GM12878 (cell line): ENCODE measurements at regions not wholly inside any gene's neighbourhood (a gene's known extent, or its start where the extent isn't known, plus 50 kb on each side); places are given as distances from the start of the nearest gene placed in this dataset.

Experiments used
- ATAC-seq: fragments of 200-7000 bp; cut with Tn5 transposase; 3 replicates; pipeline ENCODE4 v1.9.1; 2020; ENCODE audit warnings: mild to moderate bottlenecking, moderate library complexity
- BruUV-seq: library from RNA; stranded (reverse); fragments of 400-500 nt; replicated peaks from 2 replicates; lab custom pipeline; 2021; lab: Mats Ljungman, UMichigan
- CTCF ChIA-PET: fragments of 300-600 bp; sonication (Branson Sonifier 250); formaldehyde crosslinking; extraction: SDS; loops from one replicate; lab custom pipeline; 2021; ENCODE audit warnings: inconsistent platforms; lab: Yijun Ruan, JAX
- POLR2A ChIA-PET: fragments of 350-600 bp; formaldehyde crosslinking; extraction: SDS; loops from one replicate; lab custom pipeline; 2021; ENCODE audit warnings: inconsistent platforms; lab: Charles Lee
- RAD21 ChIA-PET: fragments of 300-600 bp; sonication (Branson Sonifier 250); formaldehyde crosslinking; loops from one replicate; lab custom pipeline; 2023; ENCODE audit warnings: antibody characterized with exemption; ENCODE audit not compliant: unreplicated experiment; lab: Charles Lee
- SMC1A ChIA-PET: fragments of 300-600 bp; sonication (Branson Sonifier 250); formaldehyde crosslinking; loops from one replicate; lab custom pipeline; 2023; ENCODE audit not compliant: unreplicated experiment, uncharacterized antibody; lab: Charles Lee
- DNase-seq: peaks from one replicate; pipeline ENCODE4 v3.0.0-alpha.2; 2011; ENCODE audit warnings: low read depth, low spot score
- FAIRE-seq: peaks from 3 replicates; lab custom pipeline; 2011; peaks lifted over from hg19 to GRCh38; lab: Jason Lieb, UNC
- H2AFZ ChIP-seq: 2 replicates; pipeline ENCODE4 v1.6.0; 2011; ENCODE audit warnings: low read depth, low read length, control low read depth; ENCODE audit not compliant: control insufficient read depth
- H3K27ac ChIP-seq: 2 replicates; pipeline ENCODE4 v1.5.1; 2011; ENCODE audit warnings: control low read depth; ENCODE audit not compliant: control insufficient read depth, insufficient read depth
- H3K27me3 ChIP-seq, 2 experiments: replicated peaks in 1 of 2; 2 replicates each; pipeline versions ENCODE4 v1.6.0 to v1.6.1; 2011; ENCODE audit warnings: low read length in 1 of 2; ENCODE audit not compliant: control insufficient read depth in 2 of 2, insufficient read depth in 2 of 2
- H3K36me3 ChIP-seq, 2 experiments: 2 replicates each; pipeline ENCODE4 v1.5.1; 2011; ENCODE audit warnings: low read length in 1 of 2; ENCODE audit not compliant: control insufficient read depth in 2 of 2, insufficient read depth in 2 of 2
- H3K4me1 ChIP-seq: 2 replicates; pipeline ENCODE4 v1.6.1; 2011; ENCODE audit warnings: mild to moderate bottlenecking, low read length, moderate library complexity, mixed read lengths; ENCODE audit not compliant: control insufficient read depth, insufficient read depth
- H3K4me2 ChIP-seq: 2 replicates; pipeline ENCODE4 v1.6.0; 2011; ENCODE audit warnings: control low read depth; ENCODE audit not compliant: control insufficient read depth, insufficient read depth
- H3K4me3 ChIP-seq: fragments of 200-600 bp; sonication (generic); 2 replicates; pipeline ENCODE4 v1.5.1; 2016
- H3K79me2 ChIP-seq: 2 replicates; pipeline ENCODE4 v1.6.0; 2011; ENCODE audit warnings: low read length; ENCODE audit not compliant: control insufficient read depth, insufficient read depth
- H3K9ac ChIP-seq: 2 replicates; pipeline ENCODE4 v1.8.0; 2011; ENCODE audit warnings: low read length, control low read depth, mixed read lengths; ENCODE audit not compliant: control insufficient read depth, insufficient read depth
- H3K9me3 ChIP-seq: replicated peaks from 3 replicates; pipeline ENCODE4 v1.5.1; 2011; ENCODE audit warnings: mild to moderate bottlenecking, low read length; ENCODE audit not compliant: control insufficient read depth, insufficient read depth
- H4K20me1 ChIP-seq: 2 replicates; pipeline ENCODE4 v1.6.0; 2011; ENCODE audit not compliant: control insufficient read depth, insufficient read depth
- CHD2 ChIP-seq: IDR thresholded peaks from 2 replicates; pipeline ENCODE4 v1.6.1; 2011; ENCODE audit warnings: low read depth, low read length, improper control_type of control experiment, borderline replicate concordance
- CREM ChIP-seq: IDR thresholded peaks from 2 replicates; pipeline ENCODE4 v1.6.1; 2014; ENCODE audit warnings: antibody characterized with exemption, low read depth
- HDAC2 ChIP-seq: fragments of 200-600 bp; sonication (generic); IDR thresholded peaks from 2 replicates; pipeline ENCODE4 v1.6.1; 2017
- NR2F1 ChIP-seq: fragments of 450-650 bp; conservative IDR thresholded peaks from 2 replicates; pipeline ENCODE4 v1.6.1; 2017; ENCODE audit warnings: mild to moderate bottlenecking
- POU2F2 ChIP-seq: IDR thresholded peaks from 3 replicates; pipeline ENCODE4 v1.6.1; 2011; ENCODE audit warnings: low read depth, mild to moderate bottlenecking, low read length, borderline replicate concordance
- RBBP5 ChIP-seq: fragments of 200-600 bp; sonication (generic); conservative IDR thresholded peaks from 2 replicates; pipeline ENCODE4 v1.6.1; 2016
- SIN3A ChIP-seq: IDR thresholded peaks from 2 replicates; pipeline ENCODE4 v1.6.1; 2012; ENCODE audit warnings: low read depth, low read length, improper control_type of control experiment
- SMAD5 ChIP-seq: IDR thresholded peaks from 2 replicates; pipeline ENCODE4 v1.6.1; 2016; ENCODE audit warnings: antibody characterized with exemption, low read depth
- SREBF2 ChIP-seq: IDR thresholded peaks from 2 replicates; pipeline ENCODE4 v1.6.1; 2012; ENCODE audit warnings: mild to moderate bottlenecking, low read length
- TAF1 ChIP-seq: IDR thresholded peaks from 2 replicates; pipeline ENCODE4 v1.6.1; 2011; ENCODE audit warnings: mild to moderate bottlenecking, low read depth, low read length, borderline replicate concordance
- YBX1 ChIP-seq: fragments of 450-650 bp; IDR thresholded peaks from 2 replicates; pipeline ENCODE4 v1.6.1; 2016; ENCODE audit warnings: antibody characterized with exemption
- ZNF217 ChIP-seq: fragments of 450-650 bp; IDR thresholded peaks from 2 replicates; pipeline ENCODE4 v1.6.1; 2017; ENCODE audit warnings: antibody characterized with exemption, mild to moderate bottlenecking
- ZZZ3 ChIP-seq: IDR thresholded peaks from 2 replicates; pipeline ENCODE4 v1.6.1; 2011; ENCODE audit warnings: low read depth; ENCODE audit not compliant: control insufficient read depth, insufficient read length
- WGBS: methylation state at CpG from one replicate; pipeline ENCODE4 v1.1.6; 2016; ENCODE audit warnings: low lambda C conversion rate; ENCODE audit not compliant: insufficient replicate concordance, insufficient coverage; ENCODE audit errors: missing lambda C conversion rate; 5-methylcytosine and 5-hydroxymethylcytosine counted together
- in situ Hi-C: fragments of 300-500 bp; cut with MboI; formaldehyde crosslinking; loops from 9 replicates; pipeline ENCODE4 v1.14.3; 2018; ENCODE audit warnings: mixed read lengths
- intact Hi-C: fragments of 100-400 bp; cut with micrococcal nuclease; formaldehyde crosslinking; loops from one replicate; pipeline ENCODE4 v1.14.2; 2022; ENCODE audit not compliant: unreplicated experiment
- TF ChIP-seq, protein P1 (sequence below): fragments of 450-650 bp; conservative IDR thresholded peaks from 2 replicates; pipeline ENCODE4 v1.6.1; 2017; ENCODE audit warnings: mild to moderate bottlenecking, moderate library complexity
- TF ChIP-seq, protein P2 (sequence below): fragments of 450-650 bp; formaldehyde crosslinking; IDR thresholded peaks from 2 replicates; pipeline ENCODE4 v1.4.0; 2020; ENCODE audit warnings: mild to moderate bottlenecking, moderate library complexity
- TF ChIP-seq, protein P3 (sequence below): IDR thresholded peaks from 2 replicates; pipeline ENCODE4 v1.6.1; 2011; ENCODE audit warnings: low read depth, mild to moderate bottlenecking, low read length, moderate library complexity, borderline replicate concordance; ENCODE audit errors: extremely low read depth
- TF ChIP-seq, protein P4 (sequence below): fragments of 450-650 bp; formaldehyde crosslinking; IDR thresholded peaks from 2 replicates; pipeline ENCODE4 v1.4.0; 2022; ENCODE audit warnings: mild to moderate bottlenecking, moderate library complexity

DNA sequence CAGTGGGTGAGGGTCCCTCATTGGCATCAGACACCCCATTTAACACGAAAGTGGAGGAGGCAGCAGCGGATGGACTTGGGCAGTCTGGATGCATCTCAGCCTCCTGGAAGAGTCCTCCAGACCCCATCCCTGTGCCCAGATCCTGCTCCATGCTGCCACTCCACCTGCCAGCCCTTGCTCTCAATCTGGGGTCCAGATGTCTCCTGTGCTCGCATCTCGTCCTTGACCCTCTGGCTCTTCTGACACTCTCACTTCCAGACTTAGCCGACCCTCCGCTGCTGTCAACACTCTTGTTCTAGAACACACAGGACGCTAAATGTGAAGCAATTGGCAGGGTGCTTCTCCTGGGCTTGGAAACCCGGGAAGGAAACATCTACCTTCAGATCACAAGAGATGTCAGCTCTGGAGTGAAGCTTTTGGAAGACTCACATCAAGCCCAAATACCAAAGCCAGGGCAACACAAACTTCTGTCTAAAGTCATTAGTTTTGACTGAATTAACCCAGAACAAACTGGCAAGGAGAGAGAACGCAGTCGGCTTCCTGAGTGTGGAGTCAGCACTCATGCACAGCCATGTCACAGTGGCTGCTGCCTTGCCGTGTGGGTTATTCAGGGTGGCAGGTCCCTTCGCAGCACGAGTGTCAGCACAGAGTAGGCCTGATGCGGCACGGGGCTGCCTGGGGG is 379.1 kb downstream of the TCERG1L start:
- in situ Hi-C loops = no loop called here
- TF ChIP-seq, protein P1, sequence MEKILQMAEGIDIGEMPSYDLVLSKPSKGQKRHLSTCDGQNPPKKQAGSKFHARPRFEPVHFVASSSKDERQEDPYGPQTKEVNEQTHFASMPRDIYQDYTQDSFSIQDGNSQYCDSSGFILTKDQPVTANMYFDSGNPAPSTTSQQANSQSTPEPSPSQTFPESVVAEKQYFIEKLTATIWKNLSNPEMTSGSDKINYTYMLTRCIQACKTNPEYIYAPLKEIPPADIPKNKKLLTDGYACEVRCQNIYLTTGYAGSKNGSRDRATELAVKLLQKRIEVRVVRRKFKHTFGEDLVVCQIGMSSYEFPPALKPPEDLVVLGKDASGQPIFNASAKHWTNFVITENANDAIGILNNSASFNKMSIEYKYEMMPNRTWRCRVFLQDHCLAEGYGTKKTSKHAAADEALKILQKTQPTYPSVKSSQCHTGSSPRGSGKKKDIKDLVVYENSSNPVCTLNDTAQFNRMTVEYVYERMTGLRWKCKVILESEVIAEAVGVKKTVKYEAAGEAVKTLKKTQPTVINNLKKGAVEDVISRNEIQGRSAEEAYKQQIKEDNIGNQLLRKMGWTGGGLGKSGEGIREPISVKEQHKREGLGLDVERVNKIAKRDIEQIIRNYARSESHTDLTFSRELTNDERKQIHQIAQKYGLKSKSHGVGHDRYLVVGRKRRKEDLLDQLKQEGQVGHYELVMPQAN = no peak
- TF ChIP-seq ZZZ3 (no peak), YBX1 (no peak), RBBP5 (no peak), HDAC2 (no peak), ZNF217 (no peak), POU2F2 (no peak), CREM (no peak), TAF1 (no peak), NR2F1 (no peak), CHD2 (no peak), SIN3A (no peak), SREBF2 (no peak), SMAD5 (no peak)
- TF ChIP-seq, protein P2, sequence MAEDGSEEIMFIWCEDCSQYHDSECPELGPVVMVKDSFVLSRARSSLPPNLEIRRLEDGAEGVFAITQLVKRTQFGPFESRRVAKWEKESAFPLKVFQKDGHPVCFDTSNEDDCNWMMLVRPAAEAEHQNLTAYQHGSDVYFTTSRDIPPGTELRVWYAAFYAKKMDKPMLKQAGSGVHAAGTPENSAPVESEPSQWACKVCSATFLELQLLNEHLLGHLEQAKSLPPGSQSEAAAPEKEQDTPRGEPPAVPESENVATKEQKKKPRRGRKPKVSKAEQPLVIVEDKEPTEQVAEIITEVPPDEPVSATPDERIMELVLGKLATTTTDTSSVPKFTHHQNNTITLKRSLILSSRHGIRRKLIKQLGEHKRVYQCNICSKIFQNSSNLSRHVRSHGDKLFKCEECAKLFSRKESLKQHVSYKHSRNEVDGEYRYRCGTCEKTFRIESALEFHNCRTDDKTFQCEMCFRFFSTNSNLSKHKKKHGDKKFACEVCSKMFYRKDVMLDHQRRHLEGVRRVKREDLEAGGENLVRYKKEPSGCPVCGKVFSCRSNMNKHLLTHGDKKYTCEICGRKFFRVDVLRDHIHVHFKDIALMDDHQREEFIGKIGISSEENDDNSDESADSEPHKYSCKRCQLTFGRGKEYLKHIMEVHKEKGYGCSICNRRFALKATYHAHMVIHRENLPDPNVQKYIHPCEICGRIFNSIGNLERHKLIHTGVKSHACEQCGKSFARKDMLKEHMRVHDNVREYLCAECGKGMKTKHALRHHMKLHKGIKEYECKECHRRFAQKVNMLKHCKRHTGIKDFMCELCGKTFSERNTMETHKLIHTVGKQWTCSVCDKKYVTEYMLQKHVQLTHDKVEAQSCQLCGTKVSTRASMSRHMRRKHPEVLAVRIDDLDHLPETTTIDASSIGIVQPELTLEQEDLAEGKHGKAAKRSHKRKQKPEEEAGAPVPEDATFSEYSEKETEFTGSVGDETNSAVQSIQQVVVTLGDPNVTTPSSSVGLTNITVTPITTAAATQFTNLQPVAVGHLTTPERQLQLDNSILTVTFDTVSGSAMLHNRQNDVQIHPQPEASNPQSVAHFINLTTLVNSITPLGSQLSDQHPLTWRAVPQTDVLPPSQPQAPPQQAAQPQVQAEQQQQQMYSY (CRISPR knock-in tag) = no peak
- TF ChIP-seq, protein P3, sequence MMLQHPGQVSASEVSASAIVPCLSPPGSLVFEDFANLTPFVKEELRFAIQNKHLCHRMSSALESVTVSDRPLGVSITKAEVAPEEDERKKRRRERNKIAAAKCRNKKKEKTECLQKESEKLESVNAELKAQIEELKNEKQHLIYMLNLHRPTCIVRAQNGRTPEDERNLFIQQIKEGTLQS = no peak
- TF ChIP-seq, protein P4, sequence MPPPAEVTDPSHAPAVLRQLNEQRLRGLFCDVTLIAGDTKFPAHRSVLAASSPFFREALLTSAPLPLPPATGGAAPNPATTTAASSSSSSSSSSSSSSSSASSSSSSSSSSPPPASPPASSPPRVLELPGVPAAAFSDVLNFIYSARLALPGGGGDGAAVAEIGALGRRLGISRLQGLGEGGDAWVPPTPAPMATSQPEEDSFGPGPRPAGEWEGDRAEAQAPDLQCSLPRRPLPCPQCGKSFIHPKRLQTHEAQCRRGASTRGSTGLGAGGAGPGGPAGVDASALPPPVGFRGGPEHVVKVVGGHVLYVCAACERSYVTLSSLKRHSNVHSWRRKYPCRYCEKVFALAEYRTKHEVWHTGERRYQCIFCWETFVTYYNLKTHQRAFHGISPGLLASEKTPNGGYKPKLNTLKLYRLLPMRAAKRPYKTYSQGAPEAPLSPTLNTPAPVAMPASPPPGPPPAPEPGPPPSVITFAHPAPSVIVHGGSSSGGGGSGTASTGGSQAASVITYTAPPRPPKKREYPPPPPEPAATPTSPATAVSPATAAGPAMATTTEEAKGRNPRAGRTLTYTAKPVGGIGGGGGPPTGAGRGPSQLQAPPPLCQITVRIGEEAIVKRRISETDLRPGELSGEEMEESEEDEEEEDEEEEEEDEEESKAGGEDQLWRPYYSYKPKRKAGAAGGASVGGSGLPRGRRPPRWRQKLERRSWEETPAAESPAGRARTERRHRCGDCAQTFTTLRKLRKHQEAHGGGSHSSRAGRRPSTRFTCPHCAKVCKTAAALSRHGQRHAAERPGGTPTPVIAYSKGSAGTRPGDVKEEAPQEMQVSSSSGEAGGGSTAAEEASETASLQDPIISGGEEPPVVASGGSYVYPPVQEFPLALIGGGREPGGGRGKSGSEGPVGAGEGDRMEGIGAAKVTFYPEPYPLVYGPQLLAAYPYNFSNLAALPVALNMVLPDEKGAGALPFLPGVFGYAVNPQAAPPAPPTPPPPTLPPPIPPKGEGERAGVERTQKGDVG (CRISPR knock-in tag) = no peak
- H2AFZ ChIP-seq = no peak overlapping the region
- no peaks in the 10 kb centered on the region for H3K36me3 ChIP-seq
- no peaks in the 10 kb centered on the region; the same call in 2 of the 3 replicates for H3K9me3 ChIP-seq
- H3K9ac ChIP-seq = no peak overlapping the region
- no peak overlapping the region for H3K4me3 ChIP-seq
- ATAC-seq (no peak), DNase-seq (no peak), FAIRE-seq (no peak)
- H3K27me3 ChIP-seq = no peaks in the 10 kb centered on the region
- no peaks in the 10 kb centered on the region for H3K79me2 ChIP-seq
- no TSS peak for BruUV-seq
- SMC1A ChIA-PET = no interaction called here
- CTCF ChIA-PET = no interaction called here
- POLR2A ChIA-PET = no interaction called here
- RAD21 ChIA-PET = no interaction called here
- intact Hi-C loops = no loop called here
- WGBS = 37% methylated on average over 15 of the region's 15 CpGs
- no peaks in the 10 kb centered on the region for H4K20me1 ChIP-seq
- no peaks in the 10 kb centered on the region for H3K4me1 ChIP-seq
- no peak overlapping the region for H3K4me2 ChIP-seq
- no peak overlapping the region for H3K27ac ChIP-seq
